GM18867 (cell line): ENCODE measurements at regions not wholly inside any gene's neighbourhood (a gene's known extent, or its start where the extent isn't known, plus 50 kb on each side); places are given as distances from the start of the nearest gene placed in this dataset.

Experiments used
- ATAC-seq: cut with Tn5 transposase; IDR thresholded peaks from one replicate; pipeline ENCODE4 v1.9.1; 2021; ENCODE audit warnings: mild to moderate bottlenecking, moderate library complexity; ENCODE audit not compliant: unreplicated experiment

DNA sequence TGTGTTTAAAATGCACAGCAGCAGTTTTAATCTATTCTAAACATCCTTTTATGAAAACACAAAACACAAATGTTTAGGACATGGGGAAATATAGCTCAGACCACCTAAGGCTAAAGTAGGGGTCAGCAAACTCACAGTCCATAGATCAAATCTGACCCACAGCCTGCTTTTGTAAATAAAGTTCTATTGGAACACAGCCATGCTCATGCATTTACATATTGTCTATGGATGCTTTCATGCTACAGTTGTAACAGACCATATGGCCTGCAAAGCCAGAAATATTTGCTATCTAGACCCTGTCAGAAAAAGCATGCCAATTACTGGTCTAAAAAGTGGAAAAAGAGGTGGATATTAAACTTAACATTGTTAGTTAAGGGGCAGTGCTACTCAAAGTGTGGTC is 1105.4 kb upstream of the KLHL29 start:
- ATAC-seq, result no peak

DNA sequence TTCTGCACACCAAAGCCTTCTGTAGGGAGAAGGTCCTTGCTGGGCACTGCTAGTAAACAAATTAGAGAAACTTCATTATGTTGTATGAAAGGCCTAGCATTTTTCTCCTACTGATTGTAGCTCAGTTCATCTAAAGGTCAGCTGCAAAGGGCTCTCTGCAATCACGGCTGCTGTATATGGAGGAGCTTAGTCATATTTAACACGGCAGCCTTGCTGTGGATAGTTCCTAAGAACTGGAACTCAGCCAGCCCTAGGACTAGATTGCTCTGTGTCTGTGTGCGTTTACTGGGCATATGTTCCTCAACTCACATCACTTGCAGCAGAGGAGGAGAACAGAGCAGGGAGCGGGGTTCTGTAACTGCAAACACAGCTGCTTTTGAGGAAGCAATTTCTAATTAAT is 1103.9 kb upstream of the KLHL29 start:
- no peak for ATAC-seq

DNA sequence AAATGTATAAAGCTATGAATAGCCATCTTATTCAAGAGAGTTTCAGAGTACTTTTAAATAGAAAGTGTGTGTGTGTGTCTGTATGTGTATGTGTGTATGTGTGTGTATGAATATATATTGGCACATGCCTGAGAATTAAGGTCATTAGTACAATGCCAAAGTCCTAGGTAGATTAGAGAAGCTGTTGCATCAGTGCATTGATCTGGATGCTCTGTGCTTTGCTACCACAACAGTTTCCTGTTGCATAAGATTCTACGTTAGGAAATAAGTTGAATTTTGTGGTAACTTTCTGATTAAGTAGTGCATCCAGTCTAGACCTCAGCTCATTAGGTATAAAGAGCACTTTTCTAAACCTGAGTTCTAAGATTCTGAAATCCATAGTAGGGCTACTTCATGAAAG is 1102.8 kb upstream of the KLHL29 start:
- ATAC-seq, result no peak

DNA sequence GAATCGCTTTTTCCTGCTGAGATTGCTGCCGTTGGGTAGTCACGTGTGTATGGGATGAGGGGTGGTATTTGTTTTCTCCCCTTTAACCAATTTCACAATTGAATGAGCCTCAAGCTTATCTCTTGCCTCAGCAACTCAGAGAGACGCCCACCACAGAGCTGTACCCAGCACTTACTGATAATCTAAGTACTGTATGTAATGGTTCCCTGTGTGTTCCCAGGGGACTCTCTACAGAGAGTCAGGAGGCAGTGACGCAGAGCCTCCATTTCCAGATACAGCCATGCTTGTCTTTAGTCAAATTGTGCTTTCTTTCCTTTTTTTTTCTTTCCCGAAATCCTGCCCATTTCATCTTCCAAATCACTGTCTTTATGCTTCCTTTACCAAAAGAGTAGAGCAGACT is 1102.1 kb upstream of the KLHL29 start:
- no peak for ATAC-seq

DNA sequence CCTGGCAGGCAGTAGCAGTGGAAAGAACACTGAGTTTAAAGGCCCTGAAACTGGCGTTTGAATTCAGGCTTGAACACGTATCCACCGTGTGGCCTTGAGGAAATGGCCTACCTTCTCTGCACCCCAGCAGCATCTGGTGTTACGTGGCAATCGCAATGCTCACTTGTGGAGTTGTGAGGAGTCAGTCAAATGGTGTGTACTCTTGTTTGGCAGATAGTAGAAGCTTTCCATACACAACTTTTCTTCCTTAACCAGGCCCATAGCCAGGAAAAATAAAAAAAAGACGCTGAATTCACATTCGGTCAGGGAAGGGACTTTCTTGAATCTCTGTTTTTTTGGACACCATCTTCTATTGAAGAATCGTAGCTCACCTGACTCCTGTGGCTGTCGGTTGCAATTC is 1101.5 kb upstream of the KLHL29 start:
- peak; percentile 42 for ATAC-seq

DNA sequence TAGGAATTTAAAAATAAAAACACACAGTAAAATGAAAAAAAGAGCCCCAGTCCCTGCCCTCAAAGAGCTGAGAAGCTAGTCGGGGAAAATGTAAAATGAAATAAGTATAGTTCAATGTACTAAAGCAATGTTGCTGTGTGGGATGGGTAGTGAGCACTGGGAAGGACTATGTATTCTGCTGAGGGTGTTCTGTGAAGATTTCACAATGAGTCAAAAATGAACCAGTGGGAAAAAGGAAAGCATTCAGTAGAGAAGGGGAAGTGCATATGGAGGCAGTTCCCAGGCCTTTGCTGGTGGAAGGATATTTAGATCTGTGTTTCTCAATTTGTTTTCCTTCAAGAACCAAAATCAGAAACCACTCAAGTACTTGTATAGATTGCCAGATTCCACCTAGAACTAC is 1094.7 kb upstream of the KLHL29 start:
- no peak for ATAC-seq

DNA sequence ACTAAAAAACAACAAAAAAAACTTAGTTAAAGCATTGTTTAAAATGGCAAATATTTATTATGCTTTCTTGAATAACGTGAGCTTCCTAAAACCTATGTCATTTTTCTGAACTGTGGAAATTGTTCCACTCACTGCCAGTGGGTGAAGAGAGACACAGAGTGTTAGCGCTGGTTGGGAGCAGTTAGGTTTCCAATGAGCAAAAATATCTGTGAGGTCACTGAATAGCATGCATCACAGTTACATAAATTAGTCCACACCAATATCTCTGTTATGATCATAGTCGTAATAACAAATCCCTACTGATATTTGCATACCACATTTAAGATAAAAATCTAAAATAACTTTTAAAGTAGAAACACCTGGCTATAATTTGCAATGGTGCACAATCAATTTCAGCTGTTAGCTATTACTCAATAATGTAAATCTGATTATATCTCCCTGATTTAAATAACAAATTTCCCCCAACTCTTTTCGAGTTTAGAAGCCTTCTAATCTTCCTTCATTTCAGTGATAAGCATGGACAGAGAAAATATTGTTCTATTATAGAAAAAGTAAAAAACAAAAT is 1094.0 kb upstream of the KLHL29 start:
- no peak for ATAC-seq

DNA sequence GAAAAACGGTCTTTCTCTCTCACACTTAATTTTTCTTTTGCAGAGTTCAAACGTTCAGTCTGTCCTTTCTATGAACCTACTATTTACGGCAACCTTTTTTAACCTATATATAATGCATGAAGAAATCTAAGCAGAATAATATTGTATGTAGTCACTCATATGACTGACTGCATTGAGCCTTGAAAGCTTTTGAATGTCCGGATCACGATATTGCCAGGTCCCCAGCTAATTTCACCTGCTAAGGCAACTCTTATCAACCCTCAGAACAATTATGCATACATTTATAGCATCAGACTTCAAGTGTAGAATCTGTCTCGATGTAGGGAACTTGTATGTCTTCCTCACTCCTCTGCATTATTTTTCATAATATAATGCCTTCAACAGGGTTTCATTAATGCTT is 1083.8 kb upstream of the KLHL29 start:
- ATAC-seq, result no peak

DNA sequence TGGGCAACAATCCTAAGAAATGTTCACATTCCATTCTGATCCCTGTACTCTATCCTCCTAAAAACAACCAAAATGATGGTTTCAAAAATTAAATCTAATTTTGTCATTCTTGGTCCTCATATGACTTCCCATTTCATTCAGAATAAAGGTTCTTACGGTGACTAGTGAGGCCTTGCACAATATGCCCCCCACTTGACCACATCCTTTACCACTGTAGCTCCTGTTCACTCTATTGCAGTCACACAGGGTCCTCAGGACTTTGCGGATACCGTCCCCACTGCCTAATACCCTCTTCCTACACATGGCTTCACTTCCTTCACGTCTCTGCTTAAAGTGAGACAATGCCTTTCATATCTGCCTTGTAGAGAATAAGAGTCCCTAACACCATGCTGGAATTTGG is 1058.7 kb upstream of the KLHL29 start:
- no peak for ATAC-seq

DNA sequence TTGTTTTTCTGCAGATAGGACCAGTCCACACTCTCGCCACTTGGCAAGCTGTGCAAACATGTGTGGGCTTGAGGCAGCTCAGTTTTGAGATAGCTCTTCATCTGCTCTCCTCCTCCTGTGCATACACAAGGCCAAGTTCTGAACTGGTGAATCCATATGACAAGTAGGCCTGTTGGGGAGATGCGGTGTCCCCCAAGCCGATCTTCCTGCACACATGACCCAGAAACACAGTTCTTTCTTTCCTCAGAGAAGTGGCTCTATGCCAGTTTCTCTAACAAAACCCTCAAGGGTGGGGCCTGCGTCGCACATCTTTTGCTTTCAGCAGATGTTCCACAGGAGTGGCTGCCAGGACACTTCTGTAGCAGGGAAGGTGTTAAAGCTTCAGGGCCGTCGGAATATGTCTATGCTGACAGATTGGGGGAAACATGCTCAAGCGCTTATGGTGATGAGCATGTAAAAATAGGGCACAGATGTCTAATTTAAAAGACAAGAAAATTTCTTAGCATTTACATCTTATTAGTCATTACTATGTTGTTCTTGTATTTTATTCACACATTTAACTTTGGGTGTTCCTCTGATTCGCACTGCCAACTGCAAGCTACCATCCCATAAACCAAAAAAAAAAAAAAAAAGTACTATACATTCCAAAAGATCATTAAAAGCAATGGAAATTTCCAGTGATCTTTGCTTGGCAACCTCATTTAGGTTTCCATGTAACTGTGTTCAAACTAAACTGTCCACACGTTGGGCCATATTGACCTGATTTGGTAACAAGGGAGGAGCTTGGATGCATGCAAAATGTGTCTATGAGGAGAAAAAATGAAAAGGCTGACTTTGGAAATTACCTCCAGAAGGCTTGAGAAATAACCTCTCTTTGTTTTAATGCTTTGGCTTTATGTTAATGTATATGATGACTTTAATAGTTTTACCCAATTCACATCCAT is 1055.5 kb upstream of the KLHL29 start:
- ATAC-seq, result no peak

DNA sequence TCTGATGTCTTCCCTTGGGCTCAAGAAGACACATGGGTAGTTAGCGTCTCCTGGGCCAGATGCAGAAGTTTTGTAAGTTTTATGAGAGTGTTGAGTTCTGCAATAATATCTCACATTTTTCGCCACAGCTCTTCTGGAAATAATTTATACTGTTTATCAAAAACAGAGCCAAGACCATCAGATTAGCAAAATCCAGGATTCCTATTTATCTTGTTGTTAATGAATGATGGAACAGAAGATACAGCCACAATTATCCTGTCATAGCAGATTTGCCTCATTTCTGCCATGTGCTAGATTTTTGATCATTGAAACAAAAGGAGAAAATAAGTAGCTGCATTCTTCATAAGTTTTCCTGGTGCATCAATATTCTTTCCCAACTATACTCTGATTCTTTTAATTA is 1048.6 kb upstream of the KLHL29 start:
- ATAC-seq, result no peak

DNA sequence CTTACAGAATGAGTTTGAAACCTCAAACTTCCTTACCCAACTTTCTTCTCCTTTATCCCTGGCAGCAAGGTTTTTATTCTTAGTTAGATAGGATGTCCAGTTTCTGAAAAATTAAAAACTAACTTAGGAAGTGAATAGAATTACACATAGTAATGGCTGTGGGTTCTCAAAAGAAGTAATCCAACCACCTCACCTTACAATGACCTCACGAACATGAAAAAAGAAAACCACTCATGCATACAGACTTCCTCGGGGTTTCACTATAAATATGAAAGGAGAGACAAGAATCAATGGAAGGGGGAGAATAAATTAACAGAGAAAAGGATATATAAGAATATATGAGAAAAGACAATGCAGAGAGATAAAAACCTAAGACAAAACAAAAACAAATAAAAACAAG is 1044.3 kb upstream of the KLHL29 start:
- no peak for ATAC-seq

DNA sequence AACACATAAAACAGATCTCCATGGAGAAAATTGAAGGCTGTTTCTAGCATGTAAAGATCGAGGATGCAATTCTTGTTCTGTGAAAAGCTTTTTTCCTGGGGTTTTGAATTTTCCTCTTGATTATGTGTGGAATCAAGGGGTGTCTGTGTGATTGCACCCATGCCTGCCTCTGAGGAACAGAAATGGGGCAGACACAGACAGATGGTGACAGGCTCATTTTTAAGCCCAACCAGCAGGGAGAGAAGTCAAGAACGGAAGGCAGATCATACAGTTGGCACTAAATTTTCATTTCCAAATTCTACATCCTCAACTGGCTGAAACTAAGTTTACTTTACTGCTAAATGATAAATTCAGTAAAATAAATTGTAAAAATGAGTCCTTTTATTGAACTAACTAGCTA is 1037.7 kb upstream of the KLHL29 start:
- ATAC-seq, result no peak

DNA sequence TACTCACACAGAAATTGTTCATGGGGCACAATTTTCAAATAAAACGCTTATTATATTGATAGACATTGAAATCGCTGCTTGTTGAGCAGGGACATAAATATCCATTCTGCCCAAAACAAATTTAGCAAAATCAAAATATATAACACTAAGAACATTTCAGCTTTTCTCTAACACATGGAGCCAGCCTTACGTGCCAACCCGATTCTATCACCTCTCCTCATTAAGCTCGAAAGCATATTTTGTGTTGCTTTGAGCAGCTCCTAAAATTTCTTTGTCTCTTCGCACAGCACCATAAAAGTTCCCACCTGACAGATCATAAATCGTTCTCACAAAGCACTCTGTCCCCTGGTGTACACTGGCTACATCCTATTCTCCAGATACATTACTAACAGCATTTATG is 1034.4 kb upstream of the KLHL29 start:
- ATAC-seq, result no peak

DNA sequence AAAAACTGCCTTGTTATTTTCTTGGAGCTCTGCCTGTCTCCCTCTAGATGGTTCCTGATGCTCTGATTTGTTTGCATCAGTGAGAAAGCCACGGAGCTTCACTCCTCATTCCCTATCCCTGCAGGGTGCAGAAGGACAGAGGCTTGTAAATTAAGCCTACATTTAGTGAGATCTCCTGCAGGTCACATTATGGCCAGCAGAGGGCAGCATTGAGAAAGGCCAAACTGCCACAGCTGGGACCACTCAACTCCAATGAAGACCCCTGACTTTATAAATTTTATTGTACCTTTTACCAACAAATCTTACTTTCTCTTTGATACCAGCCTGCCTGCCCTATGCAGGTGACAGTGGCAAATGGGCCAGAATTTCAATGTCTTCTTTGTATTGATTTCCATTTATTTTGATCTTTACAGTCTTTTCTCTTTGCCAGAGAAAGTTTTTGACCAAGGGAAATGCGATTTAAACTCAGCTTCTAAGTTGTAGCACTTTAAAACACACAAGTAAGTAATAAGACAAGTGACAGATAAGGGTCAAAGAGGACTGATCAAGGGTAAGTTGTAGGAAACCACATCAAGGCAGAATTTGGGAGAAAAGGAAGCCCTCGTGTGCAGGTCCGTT is 1029.1 kb upstream of the KLHL29 start:
- peak; percentile 82 for ATAC-seq

DNA sequence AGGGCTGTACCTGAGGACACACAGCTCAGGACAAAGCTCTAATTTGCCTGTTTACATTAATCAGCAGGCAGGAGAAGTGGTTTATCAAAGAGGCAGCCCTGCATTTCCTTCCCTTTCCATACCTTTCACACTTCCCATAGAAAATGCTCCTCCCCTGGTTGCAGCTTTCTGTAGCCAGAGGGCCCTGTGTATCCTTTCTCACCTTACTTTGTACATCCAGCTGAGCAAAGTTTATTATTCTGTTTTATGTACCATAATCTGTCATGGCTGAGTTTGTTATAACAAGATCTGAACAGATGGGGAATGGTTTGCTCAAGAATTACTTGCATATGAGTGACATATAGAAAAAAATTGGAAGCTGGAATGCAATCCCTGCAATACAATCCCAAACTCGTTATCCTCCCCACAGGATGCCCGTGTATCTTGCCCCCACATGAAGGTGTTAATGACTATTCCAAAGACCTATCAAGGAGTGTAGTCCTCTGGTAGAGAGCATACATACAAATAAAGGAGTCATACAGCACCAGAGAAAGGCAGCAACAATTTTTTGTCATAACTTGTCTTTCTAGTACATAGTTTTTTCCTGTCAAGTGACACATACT is 1025.8 kb upstream of the KLHL29 start:
- no peak for ATAC-seq

DNA sequence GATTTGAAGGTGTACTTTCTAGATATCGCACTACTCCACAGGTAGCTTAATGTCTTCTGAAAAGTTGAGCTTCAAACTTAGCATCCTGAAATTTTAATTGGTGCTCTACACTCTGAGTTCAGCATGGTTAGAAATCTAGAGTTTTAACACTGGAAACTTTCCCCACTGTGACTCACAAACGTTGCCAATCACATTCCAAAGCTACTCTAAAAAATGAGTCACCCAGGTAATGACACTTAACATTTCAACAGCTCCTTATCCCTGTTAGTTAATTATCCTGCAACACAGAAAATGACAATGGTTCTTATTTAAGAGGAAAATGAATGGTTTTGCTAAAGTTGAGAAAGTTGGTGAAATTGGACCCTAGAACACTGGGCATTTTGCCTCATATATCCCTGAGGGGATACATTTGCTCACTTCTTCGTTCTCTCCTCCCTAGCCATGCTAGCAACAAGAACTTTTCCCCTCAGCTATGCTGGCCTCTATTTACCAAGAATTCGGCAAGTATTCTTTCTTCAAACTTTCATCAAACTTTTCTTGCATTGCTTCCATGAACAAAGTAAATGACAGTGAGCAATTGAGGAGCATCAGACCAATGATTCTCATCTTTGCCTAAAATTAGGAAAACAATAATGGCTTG is 1024.1 kb upstream of the KLHL29 start:
- ATAC-seq, result no peak

DNA sequence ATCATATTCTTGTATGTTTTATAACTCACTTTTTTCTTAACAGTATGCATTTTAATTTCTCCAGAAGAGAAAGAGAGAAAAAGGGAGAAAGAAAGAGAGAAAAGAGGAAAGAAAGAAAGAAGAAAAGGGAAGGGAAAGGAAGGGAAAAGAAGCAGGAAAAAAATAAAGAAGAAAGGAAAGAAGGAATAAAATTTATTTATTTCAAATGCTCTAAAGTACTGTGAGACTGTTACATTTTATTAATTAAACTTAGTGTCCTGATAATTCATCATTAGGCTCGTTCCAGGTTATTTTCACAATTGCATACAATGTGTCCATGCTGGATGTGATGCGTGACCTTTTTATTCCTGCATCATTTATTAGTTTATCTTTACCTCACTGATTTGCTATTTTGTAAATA is 1023.4 kb upstream of the KLHL29 start:
- no peak for ATAC-seq

DNA sequence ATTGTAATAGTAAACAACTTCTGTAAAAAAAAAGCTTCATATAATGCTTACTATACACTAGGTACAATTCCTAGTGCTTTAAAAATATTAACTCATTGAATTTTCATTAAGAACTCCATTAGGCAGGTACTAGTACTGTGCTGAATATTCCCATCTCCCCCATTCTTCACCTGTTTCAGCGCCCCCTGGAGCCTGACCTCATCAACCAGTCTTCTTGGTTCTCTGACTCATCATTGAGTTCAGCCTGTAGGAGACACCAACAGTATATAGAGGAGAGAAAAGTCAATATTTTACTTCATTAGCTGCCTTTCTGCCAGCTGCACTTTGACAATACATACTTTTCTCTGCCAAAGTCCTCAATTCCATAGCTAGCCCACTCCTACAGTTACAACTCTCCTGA is 1009.9 kb upstream of the KLHL29 start:
- ATAC-seq, result no peak

DNA sequence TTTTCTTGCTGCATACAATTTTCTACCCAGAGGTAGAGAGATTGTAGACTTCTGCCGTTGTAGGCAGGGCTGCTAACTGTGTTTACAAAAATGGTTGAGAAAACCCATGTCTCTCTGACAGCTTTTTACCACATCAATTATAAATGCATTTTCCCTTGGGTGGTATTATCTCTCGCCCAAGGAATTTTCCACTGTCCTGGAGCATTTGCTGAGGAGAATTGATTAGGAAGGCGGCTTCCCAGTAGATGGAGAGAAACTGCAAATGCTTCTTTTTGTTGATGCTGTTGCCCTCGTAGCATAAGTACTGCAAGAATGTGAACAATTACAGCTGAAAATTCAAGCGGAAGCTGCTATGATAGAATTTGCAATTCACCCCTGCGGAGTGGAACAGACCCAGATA is 1007.7 kb upstream of the KLHL29 start:
- ATAC-seq, result no peak

DNA sequence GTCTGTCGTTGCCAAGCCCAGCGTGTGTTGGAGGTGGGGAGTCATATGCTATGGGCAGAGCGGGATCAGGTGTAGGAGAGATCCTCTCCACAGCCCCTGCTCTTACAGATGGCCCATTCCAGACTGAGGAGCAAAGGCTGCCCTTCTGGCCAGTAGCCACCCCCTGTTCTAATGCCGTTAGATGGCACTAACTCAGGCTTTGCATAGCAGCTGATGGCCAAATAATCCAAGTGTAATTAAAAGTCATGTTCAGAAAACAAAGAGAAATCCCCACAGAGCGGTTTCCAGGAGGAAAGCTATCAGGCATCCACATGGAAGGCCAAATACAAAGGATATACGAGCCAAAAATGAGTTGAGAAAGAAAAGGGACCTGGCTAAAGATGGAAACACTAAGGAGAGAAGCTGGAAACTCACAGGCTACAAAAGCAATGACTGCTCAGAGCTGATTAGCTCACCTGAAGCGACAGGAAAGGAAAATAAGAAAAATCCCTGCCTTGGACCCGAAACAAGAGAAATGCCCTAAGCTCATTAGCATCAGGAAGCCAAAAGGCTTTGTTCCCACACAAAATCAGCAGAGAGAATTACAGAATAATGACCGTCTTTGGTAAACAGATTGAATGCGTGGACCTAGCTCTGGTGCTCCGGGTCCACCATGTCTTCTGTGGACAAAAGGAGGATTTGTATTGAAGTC is 1002.4 kb upstream of the KLHL29 start:
- no peak for ATAC-seq
